ENCODE measurements at regions not wholly inside any gene's neighbourhood (a gene's known extent, or its start where the extent isn't known, plus 50 kb on each side); places are given as distances from the start of the nearest gene placed in this dataset.

DNA sequence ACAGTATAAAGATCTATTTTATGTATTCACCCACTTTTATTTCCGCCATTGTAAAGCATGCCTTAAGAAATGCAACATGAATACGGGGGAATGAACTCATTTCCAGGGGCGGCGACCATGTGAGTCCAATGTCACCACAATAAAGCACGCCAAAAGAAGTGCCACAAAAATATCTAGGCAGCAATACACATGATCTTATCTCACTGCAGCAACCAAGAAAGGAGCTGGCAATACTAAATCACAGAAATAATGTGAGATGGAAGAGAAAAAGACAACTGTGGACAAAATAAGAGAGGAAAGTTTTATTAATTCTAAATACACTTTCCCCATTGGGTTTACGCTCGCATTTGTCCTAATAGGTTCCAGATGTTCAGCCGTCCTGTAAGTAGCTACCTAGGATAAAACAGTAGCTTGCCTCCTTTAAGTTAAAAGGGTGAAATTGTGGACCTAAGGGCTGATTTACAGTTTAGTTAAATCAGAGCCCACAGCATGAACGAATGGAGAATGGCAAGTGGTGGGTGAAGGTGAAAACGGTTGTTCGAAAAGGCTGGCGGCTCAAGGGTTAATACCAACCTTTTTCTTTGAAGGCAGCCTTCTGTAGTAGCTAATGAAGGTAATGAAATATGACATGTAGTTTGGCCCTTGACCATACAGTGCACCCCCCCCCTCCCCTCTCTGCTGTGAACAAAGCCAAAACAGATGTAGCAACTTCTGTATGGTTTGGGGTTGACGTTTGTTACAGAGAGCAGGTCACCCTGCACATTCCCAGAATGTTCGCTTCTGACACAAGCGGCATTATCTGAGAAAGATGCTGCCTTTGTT lies 504.2 kb upstream of the PSMD7 start:
- Histone ChIP-seq H3K4me3 (ENCODE audit: insufficient read depth, low read length) (no peak overlapping the region), H2AFZ (ENCODE audit: low read length) (no peak overlapping the region), H3K27me3 (ENCODE audit: insufficient read depth, low read length) (no peaks in the 10 kb centered on the region), H4K20me1 (ENCODE audit: insufficient read depth, low read length) (no peaks in the 10 kb centered on the region), H3K4me1 (ENCODE audit: insufficient read depth, low read length) (no peaks in the 10 kb centered on the region), H3K27ac (ENCODE audit: low read depth, low read length) (no peak overlapping the region), H3K4me2 (ENCODE audit: insufficient read depth, low read length) (no peak overlapping the region), H3K79me2 (ENCODE audit: insufficient read depth, low read length) (no peaks in the 10 kb centered on the region), H3K9me3 (ENCODE audit: low read depth, low read length) (no peaks in the 10 kb centered on the region), H3K36me3 (ENCODE audit: insufficient read depth, low read length) (no peaks in the 10 kb centered on the region)
- DNase-seq (ENCODE audit: insufficient read length, low spot score, missing footprints): no peak
- TF ChIP-seq, protein P1, sequence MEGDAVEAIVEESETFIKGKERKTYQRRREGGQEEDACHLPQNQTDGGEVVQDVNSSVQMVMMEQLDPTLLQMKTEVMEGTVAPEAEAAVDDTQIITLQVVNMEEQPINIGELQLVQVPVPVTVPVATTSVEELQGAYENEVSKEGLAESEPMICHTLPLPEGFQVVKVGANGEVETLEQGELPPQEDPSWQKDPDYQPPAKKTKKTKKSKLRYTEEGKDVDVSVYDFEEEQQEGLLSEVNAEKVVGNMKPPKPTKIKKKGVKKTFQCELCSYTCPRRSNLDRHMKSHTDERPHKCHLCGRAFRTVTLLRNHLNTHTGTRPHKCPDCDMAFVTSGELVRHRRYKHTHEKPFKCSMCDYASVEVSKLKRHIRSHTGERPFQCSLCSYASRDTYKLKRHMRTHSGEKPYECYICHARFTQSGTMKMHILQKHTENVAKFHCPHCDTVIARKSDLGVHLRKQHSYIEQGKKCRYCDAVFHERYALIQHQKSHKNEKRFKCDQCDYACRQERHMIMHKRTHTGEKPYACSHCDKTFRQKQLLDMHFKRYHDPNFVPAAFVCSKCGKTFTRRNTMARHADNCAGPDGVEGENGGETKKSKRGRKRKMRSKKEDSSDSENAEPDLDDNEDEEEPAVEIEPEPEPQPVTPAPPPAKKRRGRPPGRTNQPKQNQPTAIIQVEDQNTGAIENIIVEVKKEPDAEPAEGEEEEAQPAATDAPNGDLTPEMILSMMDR (IDR thresholded peaks at IDR 0.05; ENCODE audit: extremely low read depth, low read depth, low read length): no peak

DNA sequence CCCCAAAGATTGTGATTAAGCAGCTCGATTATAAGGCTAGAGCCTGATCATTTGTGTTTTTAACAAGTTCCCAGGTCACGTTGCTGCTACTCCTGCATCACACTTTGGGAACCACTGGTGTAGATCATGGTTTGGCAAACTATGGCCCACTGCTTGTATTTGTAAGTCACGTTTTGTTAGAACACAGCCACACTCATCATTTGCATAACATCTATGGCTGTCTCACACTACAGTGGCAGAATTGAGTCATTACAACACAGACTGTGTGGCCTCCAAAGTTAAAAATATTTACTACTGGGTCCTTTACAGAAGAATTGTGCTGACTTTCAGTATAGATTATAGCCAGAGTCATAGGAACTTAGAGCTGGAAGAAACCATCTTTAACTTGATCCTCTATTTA lies 515.3 kb upstream of the PSMD7 start:
- DNase-seq (ENCODE audit: insufficient read length, low spot score, missing footprints): no peak
- H3K9me3 ChIP-seq (ENCODE audit: low read depth, low read length): no peaks in the 10 kb centered on the region
- no peak overlapping the region for H3K27ac ChIP-seq (ENCODE audit: low read depth, low read length)
- no peak overlapping the region for H2AFZ ChIP-seq (ENCODE audit: low read length)
- no peak overlapping the region for H3K4me3 ChIP-seq (ENCODE audit: insufficient read depth, low read length)
- no peaks in the 10 kb centered on the region for H4K20me1 ChIP-seq (ENCODE audit: insufficient read depth, low read length)
- H3K4me2 ChIP-seq (ENCODE audit: insufficient read depth, low read length): no peak overlapping the region
- no peaks in the 10 kb centered on the region for H3K27me3 ChIP-seq (ENCODE audit: insufficient read depth, low read length)
- TF ChIP-seq, protein P1 (IDR thresholded peaks at IDR 0.05; ENCODE audit: extremely low read depth, low read depth, low read length): no peak
- H3K79me2 ChIP-seq (ENCODE audit: insufficient read depth, low read length): no peaks in the 10 kb centered on the region
- H3K4me1 ChIP-seq (ENCODE audit: insufficient read depth, low read length): no peaks in the 10 kb centered on the region
- H3K36me3 ChIP-seq (ENCODE audit: insufficient read depth, low read length): no peaks in the 10 kb centered on the region

DNA sequence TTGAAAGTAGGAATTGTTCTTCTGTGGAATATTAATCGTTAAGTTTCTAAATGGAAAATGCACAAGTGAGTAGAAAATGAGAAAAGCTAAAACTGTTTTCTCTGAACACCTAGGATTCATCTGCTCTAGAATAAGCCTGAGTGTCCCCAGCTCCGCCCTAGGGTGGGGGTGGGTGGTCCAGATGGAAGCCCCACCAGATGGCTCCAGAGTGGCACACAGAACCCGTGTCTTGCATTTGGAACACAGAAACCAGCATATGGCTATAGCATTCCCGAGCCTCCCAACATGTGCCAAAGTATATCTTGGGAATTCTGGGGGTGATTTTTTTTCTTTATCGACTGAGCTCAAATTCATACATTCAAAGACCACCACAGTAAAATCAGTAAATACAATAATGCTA lies 517.7 kb upstream of the PSMD7 start:
- TF ChIP-seq, protein P1 (IDR thresholded peaks at IDR 0.05; ENCODE audit: extremely low read depth, low read depth, low read length): no peak
- Histone ChIP-seq H3K79me2 (ENCODE audit: insufficient read depth, low read length) (no peaks in the 10 kb centered on the region), H3K9me3 (ENCODE audit: low read depth, low read length) (no peaks in the 10 kb centered on the region), H3K27ac (ENCODE audit: low read depth, low read length) (no peak overlapping the region), H2AFZ (ENCODE audit: low read length) (no peak overlapping the region), H3K27me3 (ENCODE audit: insufficient read depth, low read length) (no peaks in the 10 kb centered on the region), H3K4me2 (ENCODE audit: insufficient read depth, low read length) (no peak overlapping the region), H3K4me3 (ENCODE audit: insufficient read depth, low read length) (no peak overlapping the region), H3K36me3 (ENCODE audit: insufficient read depth, low read length) (no peaks in the 10 kb centered on the region), H4K20me1 (ENCODE audit: insufficient read depth, low read length) (no peaks in the 10 kb centered on the region), H3K4me1 (ENCODE audit: insufficient read depth, low read length) (no peaks in the 10 kb centered on the region)
- DNase-seq (ENCODE audit: insufficient read length, low spot score, missing footprints): no peak

DNA sequence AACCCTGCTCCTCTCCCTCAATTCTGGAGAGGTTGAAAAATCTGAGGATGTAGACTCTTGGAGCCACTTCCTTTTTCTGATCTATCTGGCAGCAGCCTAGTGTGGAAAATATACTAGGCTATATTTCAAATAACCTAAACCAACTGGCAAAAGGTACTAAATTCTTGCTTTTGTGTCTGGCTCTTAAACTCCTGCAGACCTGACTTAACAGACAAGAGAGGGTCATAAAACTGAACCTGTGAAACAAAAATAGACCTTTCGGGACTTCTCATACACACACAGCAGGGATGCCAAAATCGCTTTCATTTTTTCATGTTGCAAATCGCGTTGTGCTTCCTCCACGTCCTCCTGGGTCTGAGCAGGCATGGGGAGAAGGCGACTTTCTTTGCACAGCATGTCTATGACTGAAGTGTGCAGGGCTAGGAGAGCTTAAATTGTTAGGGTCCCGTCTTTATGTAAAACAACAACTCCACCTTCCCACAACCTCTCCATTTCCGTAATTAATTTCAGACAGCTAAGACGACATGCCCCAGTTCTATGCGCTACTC lies 520.7 kb upstream of the PSMD7 start:
- Histone ChIP-seq H3K36me3 (ENCODE audit: insufficient read depth, low read length) (no peaks in the 10 kb centered on the region), H3K79me2 (ENCODE audit: insufficient read depth, low read length) (no peaks in the 10 kb centered on the region), H2AFZ (ENCODE audit: low read length) (peak overlapping the region; percentile 88), H3K27me3 (ENCODE audit: insufficient read depth, low read length) (no peaks in the 10 kb centered on the region), H3K27ac (ENCODE audit: low read depth, low read length) (no peak overlapping the region), H3K4me1 (ENCODE audit: insufficient read depth, low read length) (peaks cover 15% of the 10 kb centered on the region), H3K4me2 (ENCODE audit: insufficient read depth, low read length) (peak overlapping the region; percentile 86), H3K9me3 (ENCODE audit: low read depth, low read length) (no peaks in the 10 kb centered on the region), H3K4me3 (ENCODE audit: insufficient read depth, low read length) (peak overlapping the region; percentile 67), H4K20me1 (ENCODE audit: insufficient read depth, low read length) (no peaks in the 10 kb centered on the region)
- TF ChIP-seq, protein P1 (IDR thresholded peaks at IDR 0.05; ENCODE audit: extremely low read depth, low read depth, low read length): no peak
- no peak for DNase-seq (ENCODE audit: insufficient read length, low spot score, missing footprints)
